ENCODE measurements at regions not wholly inside any gene's neighbourhood (a gene's known extent, or its start where the extent isn't known, plus 50 kb on each side); places are given as distances from the start of the nearest gene placed in this dataset.

DNA sequence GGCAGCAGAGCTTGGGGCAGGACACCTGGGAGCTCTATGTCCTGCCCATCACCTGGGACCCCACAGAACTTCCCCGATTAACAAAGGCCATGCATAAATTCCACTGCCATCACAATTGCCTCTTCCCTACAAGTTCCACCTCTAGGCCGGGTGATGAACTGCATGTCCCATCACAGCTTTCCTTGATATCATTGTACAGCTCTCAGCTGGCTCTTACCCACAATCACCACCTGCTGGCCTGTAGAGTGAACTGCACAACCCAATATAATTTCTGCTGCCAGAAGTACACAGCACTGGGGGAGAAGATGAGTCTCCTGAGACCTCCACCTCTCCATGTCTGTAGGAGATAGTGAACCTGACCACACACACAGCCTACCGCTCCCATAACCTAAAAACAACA, 285.0 kb upstream of the AADAT start:
- Histone ChIP-seq H3K79me2 (ENCODE audit: control insufficient read depth in 1 of 2, insufficient read depth in 2 of 2, low read length in 2 of 2) (no peaks in the 10 kb centered on the region), H3K27me3 (replicated peaks in 1 of 4; ENCODE audit: control insufficient read depth in 3 of 4, extremely low read depth in 1 of 4, insufficient read depth in 3 of 4, low read length in 3 of 4) (no peaks in the 10 kb centered on the region), H4K20me1 (replicated peaks in 1 of 2; ENCODE audit: control insufficient read depth in 1 of 2, insufficient read depth in 2 of 2, low read length in 2 of 2) (no peaks in the 10 kb centered on the region), H2BK12ac (ENCODE audit: low read depth, low read length) (no peak overlapping the region), H3K18ac (ENCODE audit: extremely low read depth, low read length) (no peak overlapping the region), H2AK5ac (ENCODE audit: low read depth, low read length) (no peak overlapping the region), H3K27ac (ENCODE audit: low read depth, low read length) (no peak overlapping the region), H3K4me3 (ENCODE audit: extremely low read depth in 1 of 4, insufficient read depth in 2 of 4, low read depth in 3 of 4, low read length in 4 of 4) (no peak overlapping the region), H3K23ac (ENCODE audit: insufficient read length) (no peak overlapping the region), H3K4ac (replicated peaks; ENCODE audit: insufficient read length, low read depth, low read length) (no peak overlapping the region), H3K14ac (ENCODE audit: insufficient read length) (no peak overlapping the region), H3K9ac (replicated peaks in 1 of 4; ENCODE audit: extremely low read depth in 1 of 4, low read depth in 3 of 4, low read length in 3 of 4) (no peak overlapping the region), H4K91ac (replicated peaks; ENCODE audit: insufficient read length, low read length) (no peak overlapping the region), H4K5ac (ENCODE audit: insufficient read length, low read depth, low read length) (no peak overlapping the region), H3K23me2 (ENCODE audit: low read depth, low read length) (no peaks in the 10 kb centered on the region), H3K9me3 (ENCODE audit: insufficient read depth in 2 of 2, low read depth in 1 of 2, low read length in 1 of 2) (no peaks in the 10 kb centered on the region), H2BK20ac (ENCODE audit: low read length) (no peak overlapping the region), H3K36me3 (ENCODE audit: control insufficient read depth in 2 of 4, insufficient read depth in 4 of 4, low read length in 3 of 4) (no peaks in the 10 kb centered on the region), H2AFZ (ENCODE audit: low read length) (no peak overlapping the region), H3K79me1 (ENCODE audit: low read depth, low read length) (no peaks in the 10 kb centered on the region), H2BK15ac (ENCODE audit: low read length) (no peak overlapping the region), H4K8ac (ENCODE audit: extremely low read depth, insufficient read depth, low read length) (no peak overlapping the region), H2BK5ac (ENCODE audit: low read depth, low read length) (no peak overlapping the region), H3K4me2 (ENCODE audit: insufficient read depth in 1 of 2, low read depth in 2 of 2, low read length in 2 of 2) (no peak overlapping the region), H3K4me1 (replicated peaks in 1 of 4; ENCODE audit: control insufficient read depth in 3 of 4, insufficient read depth in 4 of 4, low read length in 3 of 4) (no peaks in the 10 kb centered on the region), H3K56ac (replicated peaks; ENCODE audit: insufficient read length, low read depth, low read length) (no peak overlapping the region), H2BK120ac (replicated peaks; ENCODE audit: low read depth, low read length) (no peak overlapping the region)
- ChIA-PET CTCF (ENCODE audit: partially characterized antibody) (interaction anchor here (0.6 to 6.2 kb wide), 38 partner anchors 8 to 924 kb away, joined by 3 to 72 read pairs (median 4); no protein-coding TSS in a partner anchor), POLR2A (ENCODE audit: partially characterized antibody) (no interaction called here)
- 84% methylated on average over 3 of the region's 3 CpGs; no CpG with 5 or more reads in 1 of the 2 experiments for WGBS, 2 experiments (ENCODE audit: extremely low coverage in 1 of 2, insufficient coverage in 1 of 2, insufficient read length in 1 of 2, insufficient replicate concordance in 2 of 2, low coverage in 1 of 2, low lambda C conversion rate in 2 of 2, missing lambda C conversion rate in 1 of 2)
- DNase-seq (ENCODE audit: low read depth in 1 of 2, low spot score in 2 of 2) (peak; percentile 33 to 65), FAIRE-seq (peak; percentile 90)
- peak; percentile 49 to 96 (median 94) for TF ChIP-seq CTCF (IDR thresholded peaks at IDR 0.05; ENCODE audit: control extremely low read depth in 1 of 3, insufficient read depth in 1 of 3, low read depth in 1 of 3, low read length in 3 of 3)
- 0 out of 2 replicates have a peak, but pooled peaks have one; percentile 22 for TF ChIP-seq KDM1A (IDR thresholded peaks at IDR 0.05; ENCODE audit: borderline replicate concordance, low read length)
- no peak for TF ChIP-seq CTBP2 (IDR thresholded peaks at IDR 0.05; ENCODE audit: borderline replicate concordance, insufficient read depth, insufficient read length, low read length)
- no peak for TF ChIP-seq NRF1 (IDR thresholded peaks at IDR 0.05; ENCODE audit: low read depth, low read length)
- peak; percentile 69 to 77 for TF ChIP-seq RAD21 (IDR thresholded peaks at IDR 0.05 in 1 of 2, conservative IDR thresholded peaks at IDR 0.05 in 1 of 2; ENCODE audit: low read depth in 2 of 2, low read length in 2 of 2)
- TF ChIP-seq YY1 (IDR thresholded peaks at IDR 0.05; ENCODE audit: low read depth, low read length), result no peak
- TF ChIP-seq POLR2AphosphoS5 (IDR thresholded peaks at IDR 0.05; ENCODE audit: low read depth, low read length), result no peak
- TF ChIP-seq TAF7 (optimal IDR thresholded peaks at IDR 0.05; ENCODE audit: borderline replicate concordance, low read depth, low read length), result no peak
- TF ChIP-seq TEAD4 (IDR thresholded peaks at IDR 0.05; ENCODE audit: low read depth, low read length), result peak; percentile 67
- no peak for TF ChIP-seq MAFK (IDR thresholded peaks at IDR 0.05; ENCODE audit: low read depth, low read length)
- no peak for TF ChIP-seq KDM5A (IDR thresholded peaks at IDR 0.05; ENCODE audit: low read length)
- 0 out of 2 replicates have a peak, but pooled peaks have one; percentile 31 for TF ChIP-seq POU5F1 (IDR thresholded peaks at IDR 0.05; ENCODE audit: low read depth, low read length)
